Stomach (tissue), 8 donors: ENCODE measurements at regions not wholly inside any gene's neighbourhood (a gene's known extent, or its start where the extent isn't known, plus 50 kb on each side); places are given as distances from the start of the nearest gene placed in this dataset.

Experiments
- DNase-seq, 2 donors: peaks; one replicate each; pipeline versions ENCODE4 v3.0.0 to v3.0.0-alpha.2; 2013 to 2019
- H3K27ac ChIP-seq, 5 donors: fragments of 200-600 bp in 4 of 5; sonication (generic) in 4 of 5; one replicate each; pipeline ENCODE4 v1.5.1; 2013 to 2019; ENCODE audit warnings: mild to moderate bottlenecking in 1 of 5, moderate library complexity in 1 of 5
- H3K27me3 ChIP-seq, 3 donors: fragments of 200-600 bp; sonication (generic); one replicate each; pipeline ENCODE4 v1.5.1; 2017 to 2019; ENCODE audit warnings: mixed run types in 1 of 3
- H3K36me3 ChIP-seq, 4 donors: fragments of 200-600 bp; sonication (generic); 1 replicate in 3 of 4; 2 replicates in 1 of 4; pipeline ENCODE4 v1.5.1; 2016 to 2019
- H3K4me1 ChIP-seq, 4 donors: fragments of 200-600 bp; sonication (generic); one replicate each; pipeline ENCODE4 v1.5.1; 2016 to 2019
- H3K4me3 ChIP-seq, 4 donors: fragments of 200-600 bp; sonication (generic) in 3 of 4; one replicate each; pipeline ENCODE4 v1.5.1; 2016 to 2019; ENCODE audit warnings: mild to moderate bottlenecking in 1 of 4
- H3K9me3 ChIP-seq, 4 donors: fragments of 200-600 bp; sonication (generic); one replicate each; pipeline ENCODE4 v1.5.1; 2016 to 2019
- CTCF ChIP-seq, 7 experiments: fragments of 450-650 bp in 4 of 7; fragments of 200-600 bp in 3 of 7; sonication (generic) in 3 of 7; IDR thresholded peaks; one replicate each; pipeline ENCODE4 v1.5.1; 2016 to 2019; ENCODE audit warnings: antibody characterized with exemption in 7 of 7, control low read depth in 2 of 7, mild to moderate bottlenecking in 1 of 7
- EP300 ChIP-seq: sonication (generic); formaldehyde crosslinking; IDR thresholded peaks from one replicate; pipeline ENCODE4 v1.6.1; 2017; ENCODE audit warnings: antibody characterized with exemption
- POLR2A ChIP-seq, 4 donors: fragments of 450-650 bp; IDR thresholded peaks; one replicate each; pipeline ENCODE4 v1.6.1; 2016; ENCODE audit warnings: antibody characterized with exemption in 4 of 4, control low read depth in 2 of 4, mild to moderate bottlenecking in 1 of 4, moderate library complexity in 1 of 4
- POLR2AphosphoS5 ChIP-seq, 3 donors: sonication (generic); formaldehyde crosslinking; IDR thresholded peaks; one replicate each; pipeline ENCODE4 v1.6.1; 2016; ENCODE audit warnings: antibody characterized with exemption in 3 of 3
- WGBS, 5 donors: extraction: QIAGEN DNeasy Blood & Tissue Kit in 3 of 5; methylation state at CpG; one replicate each; pipeline versions ENCODE4 v1.1.5 to v1.1.7; 2013 to 2018; 5-methylcytosine and 5-hydroxymethylcytosine counted together
- intact Hi-C: fragments of 100-400 bp; cut with DNase I; formaldehyde crosslinking; loops from one replicate; pipeline ENCODE4 v1.15.1; 2023; ENCODE audit warnings: low total_unique reads
- donor health status: healthy with polysubstance abuse.
- donor health status: Bipolar disorder and iron deficiency.
- donor health status: healthy.

GRCh38 chr21:16312321-16312720 lies 582.5 kb downstream of the USP25 start:
- Histone ChIP-seq H3K4me1 (no peaks in the 10 kb centered on the region), H3K27ac (no peak overlapping the region), H3K27me3 (no peaks in the 10 kb centered on the region), H3K36me3 (no peaks in the 10 kb centered on the region), H3K4me3 (no peak overlapping the region), H3K9me3 (no peaks in the 10 kb centered on the region)
- intact Hi-C loops = no loop called here
- DNase-seq = no peak
- TF ChIP-seq CTCF (IDR thresholded peaks at IDR 0.05) = no peak
- TF ChIP-seq POLR2A (IDR thresholded peaks at IDR 0.05) = no peak
- no peak for TF ChIP-seq POLR2AphosphoS5 (IDR thresholded peaks at IDR 0.05)
- no peak for TF ChIP-seq EP300

GRCh38 chr21:16315223-16315622 lies 585.4 kb downstream of the USP25 start:
- intact Hi-C loops = no loop called here
- no peak overlapping the region for H3K27ac ChIP-seq
- no peaks in the 10 kb centered on the region for H3K4me1 ChIP-seq
- no peaks in the 10 kb centered on the region for H3K27me3 ChIP-seq
- no peaks in the 10 kb centered on the region for H3K9me3 ChIP-seq
- DNase-seq = no peak
- H3K4me3 ChIP-seq = no peak overlapping the region
- TF ChIP-seq EP300 (no peak), CTCF (IDR thresholded peaks at IDR 0.05) (no peak), POLR2AphosphoS5 (IDR thresholded peaks at IDR 0.05) (no peak), POLR2A (IDR thresholded peaks at IDR 0.05) (no peak)
- H3K36me3 ChIP-seq = no peaks in the 10 kb centered on the region
- WGBS, 5 donors = 91 to 97% (median 96%) methylated on average over 1 of the region's 1 CpG

GRCh38 chr21:16318651-16319300 lies 589.0 kb downstream of the USP25 start:
- no peak for DNase-seq
- intact Hi-C loops = no loop called here
- Histone ChIP-seq H3K27ac (no peak overlapping the region), H3K4me3 (no peak overlapping the region), H3K27me3 (no peaks in the 10 kb centered on the region), H3K4me1 (no peaks in the 10 kb centered on the region), H3K9me3 (no peaks in the 10 kb centered on the region), H3K36me3 (no peaks in the 10 kb centered on the region)
- TF ChIP-seq POLR2AphosphoS5 (IDR thresholded peaks at IDR 0.05) = no peak
- no peak for TF ChIP-seq POLR2A (IDR thresholded peaks at IDR 0.05)
- no peak for TF ChIP-seq CTCF (IDR thresholded peaks at IDR 0.05)
- TF ChIP-seq EP300 = no peak

- TF ChIP-seq POLR2AphosphoS5 (IDR thresholded peaks at IDR 0.05) (no peak), EP300 (no peak), POLR2A (IDR thresholded peaks at IDR 0.05) (no peak), CTCF (IDR thresholded peaks at IDR 0.05) (no peak)
- intact Hi-C loops = no loop called here
- Histone ChIP-seq H3K36me3 (no peaks in the 10 kb centered on the region), H3K27ac (no peak overlapping the region), H3K27me3 (no peaks in the 10 kb centered on the region), H3K4me1 (no peaks in the 10 kb centered on the region), H3K9me3 (no peaks in the 10 kb centered on the region), H3K4me3 (no peak overlapping the region)
- WGBS, 5 donors = 90 to 100% (median 96%) methylated on average over 1 of the region's 1 CpG
- no peak for DNase-seq
These were observed 590.3 kb downstream of the USP25 start for GRCh38 chr21:16320110-16320509.
